Keratinocyte (primary cell): ENCODE measurements at regions not wholly inside any gene's neighbourhood (a gene's known extent, or its start where the extent isn't known, plus 50 kb on each side); places are given as distances from the start of the nearest gene placed in this dataset.

Experiments used
- DNase-seq: peaks from one replicate; pipeline ENCODE4 v3.0.0-alpha.2; 2011; ENCODE audit warnings: low read depth, missing footprints, low spot score
- FAIRE-seq: peaks from 2 replicates; lab custom pipeline; 2011; peaks lifted over from hg19 to GRCh38; lab: Jason Lieb, UNC
- H2AFZ ChIP-seq: 2 replicates; pipeline ENCODE4 v1.6.0; 2012; ENCODE audit warnings: low read length, control low read depth, inconsistent platforms; ENCODE audit not compliant: control insufficient read depth
- H3K27ac ChIP-seq: 2 replicates; pipeline ENCODE4 v1.5.1; 2011; ENCODE audit warnings: low read length; ENCODE audit not compliant: control insufficient read depth, insufficient read depth
- H3K27me3 ChIP-seq: 3 replicates; pipeline ENCODE4 v1.6.0; 2011; ENCODE audit warnings: low read length; ENCODE audit not compliant: control insufficient read depth, insufficient read depth; ENCODE audit errors: extremely low read depth
- H3K36me3 ChIP-seq, 2 experiments: 2 replicates in 1 of 2; 3 replicates in 1 of 2; pipeline ENCODE4 v1.5.1; 2011; ENCODE audit warnings: low read length in 2 of 2, mild to moderate bottlenecking in 1 of 2; ENCODE audit not compliant: control insufficient read depth in 2 of 2, insufficient read depth in 2 of 2; ENCODE audit errors: extremely low read depth in 1 of 2
- H3K4me1 ChIP-seq: 3 replicates; pipeline ENCODE4 v1.5.1; 2011; ENCODE audit warnings: low read length; ENCODE audit not compliant: control insufficient read depth, insufficient read depth; ENCODE audit errors: extremely low read depth
- H3K4me2 ChIP-seq: 3 replicates; pipeline ENCODE4 v1.6.0; 2011; ENCODE audit warnings: low read depth, low read length; ENCODE audit not compliant: control insufficient read depth, insufficient read depth; ENCODE audit errors: extremely low read depth
- H3K4me3 ChIP-seq, 3 experiments: fragments of 200-600 bp in 1 of 3; sonication (generic) in 1 of 3; 2 replicates in 2 of 3; 3 replicates in 1 of 3; pipeline ENCODE4 v1.5.1; 2011 to 2016; ENCODE audit warnings: low read length in 3 of 3, mild to moderate bottlenecking in 3 of 3, control low read depth in 2 of 3, inconsistent platforms in 1 of 3, low read depth in 1 of 3, mixed read lengths in 1 of 3, mixed run types in 1 of 3, moderate library complexity in 1 of 3; ENCODE audit not compliant: control insufficient read depth in 2 of 3, insufficient read depth in 2 of 3; ENCODE audit errors: extremely low read depth in 1 of 3
- H3K79me2 ChIP-seq: 2 replicates; pipeline ENCODE4 v1.6.0; 2012; ENCODE audit warnings: low read length; ENCODE audit not compliant: control insufficient read depth, insufficient read depth
- H3K9ac ChIP-seq: 3 replicates; pipeline ENCODE4 v1.6.0; 2011; ENCODE audit warnings: low read length; ENCODE audit not compliant: control insufficient read depth, insufficient read depth; ENCODE audit errors: extremely low read depth
- H3K9me1 ChIP-seq: 3 replicates; pipeline ENCODE4 v1.6.0; 2011; ENCODE audit warnings: low read length; ENCODE audit not compliant: control insufficient read depth, insufficient read depth; ENCODE audit errors: extremely low read depth
- H3K9me3 ChIP-seq: 2 replicates; pipeline ENCODE4 v1.5.1; 2012; ENCODE audit warnings: low read depth, low read length; ENCODE audit not compliant: control insufficient read depth
- H4K20me1 ChIP-seq: 3 replicates; pipeline ENCODE4 v1.6.0; 2011; ENCODE audit warnings: low read length; ENCODE audit not compliant: control insufficient read depth, insufficient read depth; ENCODE audit errors: extremely low read depth
- EZH2 ChIP-seq: IDR thresholded peaks from one replicate; pipeline ENCODE4 v1.6.1; 2012; ENCODE audit warnings: inconsistent platforms, mild to moderate bottlenecking, low read length, moderate library complexity
- dilution Hi-C: fragments of 300-500 bp; cut with MboI; formaldehyde crosslinking; loops from one replicate; pipeline ENCODE4 v1.7.0; 2020; ENCODE audit warnings: low sequenced_read_pairs; ENCODE audit not compliant: extremely low pct_ligation_motif_present
- TF ChIP-seq, protein P1 (sequence below), 3 experiments: IDR thresholded peaks in 1 of 3; conservative IDR thresholded peaks in 1 of 3; optimal IDR thresholded peaks in 1 of 3; 2 replicates in 2 of 3; 3 replicates in 1 of 3; pipeline versions ENCODE3 to v1.5.1; 2011; ENCODE audit warnings: low read length in 3 of 3, mild to moderate bottlenecking in 3 of 3, moderate library complexity in 2 of 3, control low read depth in 1 of 3, inconsistent platforms in 1 of 3; ENCODE audit not compliant: insufficient read depth in 2 of 3; ENCODE audit errors: extremely low read depth in 1 of 3

DNA sequence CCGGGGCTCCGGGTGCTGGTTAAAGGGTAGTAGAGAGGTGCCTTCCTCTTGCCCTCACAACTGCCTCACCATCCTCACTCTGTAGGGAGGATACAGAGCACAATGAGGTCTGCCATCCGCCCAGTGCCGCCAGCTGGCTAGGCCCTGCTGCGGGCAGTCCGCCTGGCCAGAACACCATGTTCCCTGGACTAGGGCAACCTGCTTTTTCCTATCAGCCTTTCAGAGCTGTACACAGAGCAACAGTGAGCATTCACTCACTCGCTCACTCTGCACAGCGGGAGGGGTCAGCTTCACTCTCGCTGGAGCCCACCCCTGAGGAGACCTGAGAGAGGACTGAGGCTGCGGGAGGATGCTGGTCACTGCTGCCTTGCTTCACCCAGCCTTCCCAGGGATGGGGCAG, 218.7 kb upstream of the CHRNA7 start:
- H4K20me1 ChIP-seq = no peaks in the 10 kb centered on the region
- no peaks in the 10 kb centered on the region for H3K4me1 ChIP-seq
- H3K79me2 ChIP-seq = no peaks in the 10 kb centered on the region
- dilution Hi-C loops = no loop called here
- H3K27me3 ChIP-seq = no peaks in the 10 kb centered on the region
- no peak overlapping the region for H3K27ac ChIP-seq
- TF ChIP-seq EZH2 = no peak
- TF ChIP-seq, protein P1, sequence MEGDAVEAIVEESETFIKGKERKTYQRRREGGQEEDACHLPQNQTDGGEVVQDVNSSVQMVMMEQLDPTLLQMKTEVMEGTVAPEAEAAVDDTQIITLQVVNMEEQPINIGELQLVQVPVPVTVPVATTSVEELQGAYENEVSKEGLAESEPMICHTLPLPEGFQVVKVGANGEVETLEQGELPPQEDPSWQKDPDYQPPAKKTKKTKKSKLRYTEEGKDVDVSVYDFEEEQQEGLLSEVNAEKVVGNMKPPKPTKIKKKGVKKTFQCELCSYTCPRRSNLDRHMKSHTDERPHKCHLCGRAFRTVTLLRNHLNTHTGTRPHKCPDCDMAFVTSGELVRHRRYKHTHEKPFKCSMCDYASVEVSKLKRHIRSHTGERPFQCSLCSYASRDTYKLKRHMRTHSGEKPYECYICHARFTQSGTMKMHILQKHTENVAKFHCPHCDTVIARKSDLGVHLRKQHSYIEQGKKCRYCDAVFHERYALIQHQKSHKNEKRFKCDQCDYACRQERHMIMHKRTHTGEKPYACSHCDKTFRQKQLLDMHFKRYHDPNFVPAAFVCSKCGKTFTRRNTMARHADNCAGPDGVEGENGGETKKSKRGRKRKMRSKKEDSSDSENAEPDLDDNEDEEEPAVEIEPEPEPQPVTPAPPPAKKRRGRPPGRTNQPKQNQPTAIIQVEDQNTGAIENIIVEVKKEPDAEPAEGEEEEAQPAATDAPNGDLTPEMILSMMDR (optimal IDR thresholded peaks at IDR 0.05 in 1 of 3, IDR thresholded peaks at IDR 0.05 in 1 of 3, conservative IDR thresholded peaks at IDR 0.05 in 1 of 3; ENCODE audit: extremely low read depth in 1 of 3, insufficient read depth in 2 of 3, low read length in 3 of 3) = no peak
- H3K9ac ChIP-seq = no peak overlapping the region
- H3K4me3 ChIP-seq = no peak overlapping the region
- H3K9me3 ChIP-seq = no peaks in the 10 kb centered on the region
- H3K4me2 ChIP-seq = no peak overlapping the region
- H3K9me1 ChIP-seq = no peaks in the 10 kb centered on the region
- DNase-seq = no peak
- H2AFZ ChIP-seq = no peak overlapping the region
- FAIRE-seq = no peak
- H3K36me3 ChIP-seq = no peaks in the 10 kb centered on the region

DNA sequence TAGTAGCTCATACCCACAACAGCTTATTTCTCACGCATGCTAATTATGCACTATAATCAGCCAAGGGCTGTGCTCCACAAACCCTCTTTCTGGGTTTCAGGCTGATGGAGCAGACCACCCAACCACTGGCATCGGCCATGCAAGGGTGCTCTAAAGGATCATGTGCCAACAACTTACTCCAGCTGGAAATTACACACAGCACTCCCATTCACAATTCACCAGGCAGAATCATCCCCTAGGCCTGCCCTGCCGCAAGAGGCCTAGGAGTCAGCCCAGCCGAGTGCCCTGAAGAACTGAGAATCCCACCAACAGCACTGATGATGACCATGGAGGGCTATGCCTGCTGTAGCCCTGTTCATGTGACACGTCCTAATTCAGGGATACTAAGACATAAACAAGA, 216.2 kb upstream of the CHRNA7 start:
- no peak overlapping the region for H3K4me2 ChIP-seq
- FAIRE-seq = no peak
- H3K27me3 ChIP-seq = no peaks in the 10 kb centered on the region
- dilution Hi-C loops = no loop called here
- H3K9ac ChIP-seq = no peak overlapping the region
- no peak for DNase-seq
- no peak overlapping the region for H2AFZ ChIP-seq
- H3K36me3 ChIP-seq = no peaks in the 10 kb centered on the region
- no peaks in the 10 kb centered on the region for H4K20me1 ChIP-seq
- H3K9me1 ChIP-seq = no peaks in the 10 kb centered on the region
- H3K9me3 ChIP-seq = no peaks in the 10 kb centered on the region
- H3K79me2 ChIP-seq = no peaks in the 10 kb centered on the region
- H3K4me3 ChIP-seq = no peak overlapping the region
- no peak for TF ChIP-seq EZH2
- TF ChIP-seq, protein P1 (optimal IDR thresholded peaks at IDR 0.05 in 1 of 3, IDR thresholded peaks at IDR 0.05 in 1 of 3, conservative IDR thresholded peaks at IDR 0.05 in 1 of 3; ENCODE audit: extremely low read depth in 1 of 3, insufficient read depth in 2 of 3, low read length in 3 of 3) = no peak
- H3K27ac ChIP-seq = no peak overlapping the region
- no peaks in the 10 kb centered on the region for H3K4me1 ChIP-seq
